A549 (cell line): ENCODE measurements at regions not wholly inside any gene's neighbourhood (a gene's known extent, or its start where the extent isn't known, plus 50 kb on each side); places are given as distances from the start of the nearest gene placed in this dataset.

Experiments
- CTCF ChIP-seq: fragments of >200 bp; sonication (Bioruptor Twin); formaldehyde crosslinking; IDR thresholded peaks from 3 replicates; pipeline ENCODE4 v1.5.1; 2016
- EHMT2 ChIP-seq: fragments of 200-600 bp; sonication (generic); IDR thresholded peaks from 2 replicates; pipeline ENCODE4 v1.6.1; 2016; ENCODE audit warnings: antibody characterized with exemption, low read depth, mild to moderate bottlenecking, moderate library complexity
- JUNB ChIP-seq: fragments of >200 bp; sonication (Bioruptor Twin); formaldehyde crosslinking; IDR thresholded peaks from 2 replicates; pipeline ENCODE4 v1.6.1; 2016
- MAFK ChIP-seq: fragments of 450-650 bp; IDR thresholded peaks from 2 replicates; pipeline ENCODE4 v1.6.1; 2014; ENCODE audit not compliant: partially characterized antibody
- POLR2AphosphoS2 ChIP-seq: conservative IDR thresholded peaks from 2 replicates; pipeline ENCODE4 v1.6.1; 2012; ENCODE audit warnings: low read length, improper control_type of control experiment, inconsistent platforms
- SMC3 ChIP-seq: fragments of >200 bp; sonication (Bioruptor Twin); formaldehyde crosslinking; IDR thresholded peaks from 3 replicates; pipeline ENCODE4 v1.6.1; 2018; ENCODE audit warnings: inconsistent platforms
- TP53 ChIP-seq: fragments of 250-450 bp; sonication (Bioruptor Pico); IDR thresholded peaks from 2 replicates; pipeline ENCODE4 v1.5.0; 2021; ENCODE audit warnings: mild to moderate bottlenecking, moderate library complexity
- TF ChIP-seq, protein P1 (sequence below): IDR thresholded peaks from 2 replicates; pipeline ENCODE4 v1.6.1; 2012
- TF ChIP-seq, protein P2 (sequence below): fragments of 450-650 bp; IDR thresholded peaks from 2 replicates; pipeline ENCODE4 v1.6.1; 2014; ENCODE audit warnings: antibody characterized with exemption

DNA sequence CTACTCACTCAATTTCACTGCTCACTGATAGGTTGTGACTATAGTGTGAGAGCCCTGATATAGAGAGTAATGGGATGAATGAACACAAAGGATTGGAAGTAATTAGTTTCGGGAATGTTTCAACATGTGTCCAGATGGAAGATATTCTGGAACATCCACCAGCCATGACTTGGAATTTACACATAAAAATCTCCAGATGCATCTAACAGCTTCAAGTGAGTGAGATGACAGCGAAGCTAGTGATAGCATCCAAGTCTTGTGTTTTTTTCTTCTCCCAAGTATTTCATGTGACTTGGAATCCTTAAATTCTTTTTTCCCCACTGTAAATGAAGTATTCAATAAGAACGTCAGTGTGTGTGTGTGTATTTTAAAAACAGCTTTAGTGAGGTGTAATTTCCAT is 82.1 kb downstream of the CLDN34 start:
- TF ChIP-seq JUNB (no peak), TP53 (CRISPR knock-in tag) (no peak), EHMT2 (no peak), CTCF (no peak), SMC3 (no peak), POLR2AphosphoS2 (no peak), MAFK (no peak)
- TF ChIP-seq, protein P1, sequence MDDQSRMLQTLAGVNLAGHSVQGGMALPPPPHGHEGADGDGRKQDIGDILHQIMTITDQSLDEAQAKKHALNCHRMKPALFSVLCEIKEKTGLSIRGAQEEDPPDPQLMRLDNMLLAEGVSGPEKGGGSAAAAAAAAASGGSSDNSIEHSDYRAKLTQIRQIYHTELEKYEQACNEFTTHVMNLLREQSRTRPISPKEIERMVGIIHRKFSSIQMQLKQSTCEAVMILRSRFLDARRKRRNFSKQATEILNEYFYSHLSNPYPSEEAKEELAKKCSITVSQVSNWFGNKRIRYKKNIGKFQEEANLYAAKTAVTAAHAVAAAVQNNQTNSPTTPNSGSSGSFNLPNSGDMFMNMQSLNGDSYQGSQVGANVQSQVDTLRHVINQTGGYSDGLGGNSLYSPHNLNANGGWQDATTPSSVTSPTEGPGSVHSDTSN: no peak
- TF ChIP-seq, protein P2, sequence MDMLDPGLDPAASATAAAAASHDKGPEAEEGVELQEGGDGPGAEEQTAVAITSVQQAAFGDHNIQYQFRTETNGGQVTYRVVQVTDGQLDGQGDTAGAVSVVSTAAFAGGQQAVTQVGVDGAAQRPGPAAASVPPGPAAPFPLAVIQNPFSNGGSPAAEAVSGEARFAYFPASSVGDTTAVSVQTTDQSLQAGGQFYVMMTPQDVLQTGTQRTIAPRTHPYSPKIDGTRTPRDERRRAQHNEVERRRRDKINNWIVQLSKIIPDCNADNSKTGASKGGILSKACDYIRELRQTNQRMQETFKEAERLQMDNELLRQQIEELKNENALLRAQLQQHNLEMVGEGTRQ: no peak
